Upper lobe of left lung (tissue), 6 donors: ENCODE measurements at regions not wholly inside any gene's neighbourhood (a gene's known extent, or its start where the extent isn't known, plus 50 kb on each side); places are given as distances from the start of the nearest gene placed in this dataset.

Experiments used
- ATAC-seq, 2 donors: fragments of 200-7000 bp; cut with Tn5 transposase; one replicate each; pipeline ENCODE4 v1.9.1; 2022; ENCODE audit warnings: mild to moderate bottlenecking in 2 of 2, moderate library complexity in 2 of 2; ENCODE audit not compliant: low FRiP score in 2 of 2
- DNase-seq, 2 donors: peaks; one replicate each; pipeline ENCODE4 v3.0.0-alpha.2; 2019 to 2020
- H3K27ac ChIP-seq, 4 donors: fragments of 200-600 bp; sonication (generic); one replicate each; pipeline ENCODE4 v1.5.1; 2016 to 2019
- H3K27me3 ChIP-seq, 4 donors: fragments of 200-600 bp; sonication (generic); one replicate each; pipeline ENCODE4 v1.5.1; 2017 to 2019
- H3K36me3 ChIP-seq, 4 donors: fragments of 200-600 bp; sonication (generic); one replicate each; pipeline ENCODE4 v1.5.1; 2016 to 2019
- H3K4me1 ChIP-seq, 4 donors: fragments of 200-600 bp; sonication (generic); one replicate each; pipeline ENCODE4 v1.5.1; 2018 to 2019
- H3K4me3 ChIP-seq, 4 donors: fragments of 200-600 bp; sonication (generic); one replicate each; pipeline ENCODE4 v1.5.1; 2017 to 2019; ENCODE audit warnings: mild to moderate bottlenecking in 2 of 4, moderate library complexity in 1 of 4
- H3K9me3 ChIP-seq, 4 donors: fragments of 200-600 bp; sonication (generic); one replicate each; pipeline ENCODE4 v1.5.1; 2018 to 2019
- EP300 ChIP-seq, 4 donors: sonication (generic); formaldehyde crosslinking; IDR thresholded peaks; one replicate each; pipeline ENCODE4 v1.5.1; 2017; ENCODE audit warnings: antibody characterized with exemption in 4 of 4, control low read depth in 2 of 4
- POLR2A ChIP-seq, 4 donors: fragments of 450-650 bp; IDR thresholded peaks; one replicate each; pipeline ENCODE4 v1.5.1; 2016 to 2017; ENCODE audit warnings: antibody characterized with exemption in 4 of 4, mild to moderate bottlenecking in 2 of 4
- POLR2AphosphoS5 ChIP-seq, 2 donors: sonication (generic); formaldehyde crosslinking; IDR thresholded peaks; one replicate each; pipeline ENCODE4 v1.5.1; 2017; ENCODE audit warnings: antibody characterized with exemption in 2 of 2
- whole genome bisulfite sequencing, 2 donors: methylation state at CpG; one replicate each; pipeline ENCODE4 v1.1.5; 2017 to 2018; 5-methylcytosine and 5-hydroxymethylcytosine counted together
- TF ChIP-seq, protein P1 (sequence below), 6 experiments: fragments of 450-650 bp in 4 of 6; fragments of 200-600 bp in 2 of 6; sonication (generic) in 2 of 6; IDR thresholded peaks; one replicate each; pipeline ENCODE4 v1.5.1; 2016 to 2019; ENCODE audit warnings: antibody characterized with exemption in 6 of 6
- donor health status: DM: no; HTN: no; CAD: no; lungs with moderate emphysema.
- donor health status: DM: no; HTN: yes; CAD: no; lungs with severe emphysema.

- TF ChIP-seq POLR2A (IDR thresholded peaks at IDR 0.05) (no peak), POLR2AphosphoS5 (IDR thresholded peaks at IDR 0.05) (no peak), EP300 (IDR thresholded peaks at IDR 0.05) (no peak)
- TF ChIP-seq, protein P1, sequence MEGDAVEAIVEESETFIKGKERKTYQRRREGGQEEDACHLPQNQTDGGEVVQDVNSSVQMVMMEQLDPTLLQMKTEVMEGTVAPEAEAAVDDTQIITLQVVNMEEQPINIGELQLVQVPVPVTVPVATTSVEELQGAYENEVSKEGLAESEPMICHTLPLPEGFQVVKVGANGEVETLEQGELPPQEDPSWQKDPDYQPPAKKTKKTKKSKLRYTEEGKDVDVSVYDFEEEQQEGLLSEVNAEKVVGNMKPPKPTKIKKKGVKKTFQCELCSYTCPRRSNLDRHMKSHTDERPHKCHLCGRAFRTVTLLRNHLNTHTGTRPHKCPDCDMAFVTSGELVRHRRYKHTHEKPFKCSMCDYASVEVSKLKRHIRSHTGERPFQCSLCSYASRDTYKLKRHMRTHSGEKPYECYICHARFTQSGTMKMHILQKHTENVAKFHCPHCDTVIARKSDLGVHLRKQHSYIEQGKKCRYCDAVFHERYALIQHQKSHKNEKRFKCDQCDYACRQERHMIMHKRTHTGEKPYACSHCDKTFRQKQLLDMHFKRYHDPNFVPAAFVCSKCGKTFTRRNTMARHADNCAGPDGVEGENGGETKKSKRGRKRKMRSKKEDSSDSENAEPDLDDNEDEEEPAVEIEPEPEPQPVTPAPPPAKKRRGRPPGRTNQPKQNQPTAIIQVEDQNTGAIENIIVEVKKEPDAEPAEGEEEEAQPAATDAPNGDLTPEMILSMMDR (IDR thresholded peaks at IDR 0.05), result no peak
- no peaks in the 10 kb centered on the region for H3K4me1 ChIP-seq
- peak in 1 of 2 donors; percentile 63 for ATAC-seq
- no peaks in the 10 kb centered on the region for H3K36me3 ChIP-seq
- no peaks in the 10 kb centered on the region for H3K27me3 ChIP-seq
- H3K9me3 ChIP-seq, result no peaks in the 10 kb centered on the region
- 52 to 58% methylated on average over 7 of the region's 7 CpGs for WGBS, 2 donors
- H3K4me3 ChIP-seq, result no peak overlapping the region
- peak in 1 of 2 donors; percentile 28 for DNase-seq
- no peak overlapping the region for H3K27ac ChIP-seq
Observed at GRCh38 chr3:190728574-190729246, 133.8 kb downstream of the GMNC start.

- Histone ChIP-seq H3K9me3 (no peaks in the 10 kb centered on the region), H3K36me3 (no peaks in the 10 kb centered on the region), H3K4me1 (no peaks in the 10 kb centered on the region), H3K4me3 (no peak overlapping the region), H3K27ac (no peak overlapping the region), H3K27me3 (no peaks in the 10 kb centered on the region)
- DNase-seq, result no peak
- ATAC-seq, result no peak
- 65 to 71% methylated on average over 4 of the region's 4 CpGs for WGBS, 2 donors
- no peak for TF ChIP-seq POLR2AphosphoS5 (IDR thresholded peaks at IDR 0.05)
- TF ChIP-seq POLR2A (IDR thresholded peaks at IDR 0.05), result no peak
- no peak for TF ChIP-seq EP300 (IDR thresholded peaks at IDR 0.05)
- TF ChIP-seq, protein P1 (IDR thresholded peaks at IDR 0.05), result no peak
Observed at GRCh38 chr3:190722181-190722905, 140.2 kb downstream of the GMNC start.

DNA sequence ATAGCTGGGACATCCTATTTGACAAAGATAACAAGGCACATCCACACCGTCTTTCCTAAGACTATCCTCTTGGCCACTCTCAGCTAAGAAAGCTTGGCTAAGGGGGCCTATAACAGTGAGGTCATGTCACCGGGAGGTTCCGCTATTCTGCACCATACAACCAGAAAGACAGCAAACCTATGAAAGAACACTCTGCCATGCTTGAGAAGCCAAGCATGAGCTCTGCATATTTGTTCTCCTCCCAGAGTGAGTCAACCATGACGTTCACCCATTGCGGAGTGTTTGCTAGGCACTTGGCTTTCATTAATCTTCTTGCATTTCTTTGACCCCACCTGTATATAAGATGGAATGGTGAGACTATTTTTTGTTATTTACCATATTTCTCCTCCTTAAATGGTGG lies 141.2 kb downstream of the GMNC start:
- H3K27me3 ChIP-seq, result no peaks in the 10 kb centered on the region
- no peak for DNase-seq
- WGBS, 2 donors, result 77 to 79% methylated on average over 5 of the region's 5 CpGs
- H3K36me3 ChIP-seq, result no peaks in the 10 kb centered on the region
- TF ChIP-seq POLR2A (IDR thresholded peaks at IDR 0.05), result no peak
- TF ChIP-seq, protein P1 (IDR thresholded peaks at IDR 0.05), result no peak
- TF ChIP-seq EP300 (IDR thresholded peaks at IDR 0.05), result no peak
- no peak for TF ChIP-seq POLR2AphosphoS5 (IDR thresholded peaks at IDR 0.05)
- ATAC-seq, result no peak
- H3K27ac ChIP-seq, result no peak overlapping the region
- no peak overlapping the region for H3K4me3 ChIP-seq
- no peaks in the 10 kb centered on the region for H3K4me1 ChIP-seq
- no peaks in the 10 kb centered on the region for H3K9me3 ChIP-seq

DNA sequence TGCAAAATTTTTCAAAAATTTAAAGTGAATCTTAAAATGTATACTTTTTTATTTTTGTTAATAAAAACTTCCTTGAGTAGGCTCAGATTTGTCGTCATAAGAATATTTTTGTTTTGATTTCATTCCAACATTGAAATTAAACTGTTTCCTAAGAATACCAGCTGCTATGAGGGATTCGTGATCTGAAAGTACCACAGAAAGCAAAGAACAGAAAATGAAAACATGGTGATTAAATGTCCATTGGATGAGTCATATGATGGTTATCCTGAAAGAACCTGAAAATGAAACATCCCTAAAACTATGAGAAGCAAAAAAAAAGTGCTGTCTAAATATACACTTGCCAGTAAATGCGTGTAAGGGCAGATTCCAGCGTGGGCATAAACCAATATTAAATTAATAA lies 143.8 kb downstream of the GMNC start:
- TF ChIP-seq, protein P1 (IDR thresholded peaks at IDR 0.05), result no peak
- TF ChIP-seq POLR2AphosphoS5 (IDR thresholded peaks at IDR 0.05) (no peak), EP300 (IDR thresholded peaks at IDR 0.05) (no peak)
- 48 to 57% methylated on average over 4 of the region's 4 CpGs for WGBS, 2 donors
- Histone ChIP-seq H3K27me3 (no peaks in the 10 kb centered on the region), H3K4me1 (no peaks in the 10 kb centered on the region), H3K9me3 (no peaks in the 10 kb centered on the region), H3K36me3 (no peaks in the 10 kb centered on the region), H3K4me3 (no peak overlapping the region), H3K27ac (no peak overlapping the region)
- DNase-seq (no peak), ATAC-seq (no peak)
